HCT116 (cell line): ENCODE measurements at regions not wholly inside any gene's neighbourhood (a gene's known extent, or its start where the extent isn't known, plus 50 kb on each side); places are given as distances from the start of the nearest gene placed in this dataset.

ENCODE experiments used
- ATAC-seq: fragments of 200-7000 bp; cut with Tn5 transposase; 2 replicates; pipeline ENCODE4 v1.9.1; 2020; ENCODE audit warnings: mild to moderate bottlenecking, moderate library complexity
- BruUV-seq: library from RNA; stranded (reverse); fragments of 400-500 nt; replicated peaks from 2 replicates; lab custom pipeline; 2021; lab: Mats Ljungman, UMichigan
- CTCF ChIA-PET: fragments of 300-600 bp; sonication (Branson Sonifier 250); formaldehyde crosslinking; loops from one replicate; lab custom pipeline; 2021; ENCODE audit warnings: antibody characterized with exemption; lab: Charles Lee
- POLR2A ChIA-PET: fragments of 300-600, 350-600 bp; sonication (Branson Sonifier 250); formaldehyde crosslinking; loops from one replicate; lab custom pipeline; 2021; ENCODE audit warnings: antibody characterized with exemption; lab: Charles Lee
- RAD21 ChIA-PET, 2 experiments: fragments of 300-600 bp; sonication (Branson Sonifier 250); formaldehyde crosslinking; loops; one replicate each; lab custom pipeline; 2023; ENCODE audit warnings: low total read pairs in 2 of 2; ENCODE audit not compliant: uncharacterized antibody in 2 of 2, unreplicated experiment in 2 of 2, low non-redundant PET in 1 of 2; lab: Charles Lee
- DNase-seq: peaks from one replicate; pipeline ENCODE4 v3.0.0-alpha.2; 2010; ENCODE audit warnings: low read depth, low spot score
- H2AFZ ChIP-seq: fragments of 200-600 bp; shearing (Covaris generic), sonication (generic); 2 replicates; pipeline ENCODE4 v1.6.1; 2017; ENCODE audit warnings: low read depth, mixed run types, mixed read lengths, antibody characterized with exemption, low read length; ENCODE audit not compliant: poor library complexity, severe bottlenecking
- H3K27ac ChIP-seq: 2 replicates; pipeline ENCODE4 v1.5.1; 2012; ENCODE audit warnings: low read depth, low read length
- H3K27me3 ChIP-seq: fragments of 200-600 bp; sonication (generic); 2 replicates; pipeline ENCODE4 v1.6.1; 2016; ENCODE audit warnings: mixed run types, low read length, mixed read lengths; ENCODE audit not compliant: insufficient read depth
- H3K36me3 ChIP-seq, 2 experiments: fragments of 200-500 bp in 1 of 2; fragments of 200-600 bp in 1 of 2; sonication (Bioruptor generic) in 1 of 2; sonication (generic) in 1 of 2; 2 replicates each; pipeline versions ENCODE4 v1.5.1 to v1.6.1; 2014 to 2016; ENCODE audit warnings: low read length in 2 of 2, inconsistent platforms in 1 of 2, mixed read lengths in 1 of 2, mixed run types in 1 of 2; ENCODE audit not compliant: insufficient read depth in 2 of 2, control insufficient read depth in 1 of 2
- H3K4me1 ChIP-seq, 2 experiments: fragments of 200-600 bp in 1 of 2; sonication (generic) in 1 of 2; 2 replicates each; pipeline versions ENCODE4 v1.5.1 to v1.6.1; 2012 to 2017; ENCODE audit warnings: low read length in 2 of 2, inconsistent platforms in 1 of 2, mild to moderate bottlenecking in 1 of 2, mixed read lengths in 1 of 2, mixed run types in 1 of 2, moderate library complexity in 1 of 2; ENCODE audit not compliant: insufficient read depth in 2 of 2, control insufficient read depth in 1 of 2
- H3K4me2 ChIP-seq: fragments of 200-600 bp; sonication (generic); 2 replicates; pipeline ENCODE4 v1.6.1; 2017; ENCODE audit warnings: mixed run types, low read length, mixed read lengths
- H3K4me3 ChIP-seq, 2 experiments: fragments of 200-600 bp in 1 of 2; sonication (generic) in 1 of 2; replicated peaks in 1 of 2; 2 replicates each; pipeline ENCODE4 v1.5.1; 2011 to 2016; ENCODE audit warnings: low read length in 2 of 2, control low read depth in 1 of 2, low read depth in 1 of 2, mild to moderate bottlenecking in 1 of 2, mixed read lengths in 1 of 2, mixed run types in 1 of 2
- H3K79me2 ChIP-seq: fragments of 200-600 bp; sonication (generic); 2 replicates; pipeline ENCODE4 v1.6.1; 2017; ENCODE audit warnings: mild to moderate bottlenecking, mixed run types, low read length, moderate library complexity, mixed read lengths; ENCODE audit not compliant: insufficient read depth
- H3K9ac ChIP-seq: fragments of 200-600 bp; sonication (generic); 2 replicates; pipeline ENCODE4 v1.6.1; 2016; ENCODE audit warnings: low read length, mixed read lengths
- H3K9me2 ChIP-seq: fragments of 200-600 bp; sonication (generic), shearing (Covaris generic); 2 replicates; pipeline ENCODE4 v1.6.1; 2017; ENCODE audit warnings: mixed run types, mild to moderate bottlenecking, moderate library complexity; ENCODE audit not compliant: insufficient read depth
- H3K9me3 ChIP-seq, 2 experiments: fragments of 200-500 bp in 1 of 2; fragments of 200-600 bp in 1 of 2; sonication (Bioruptor generic) in 1 of 2; sonication (generic) in 1 of 2; 2 replicates each; pipeline ENCODE4 v1.6.1; 2014 to 2017; ENCODE audit warnings: low read length in 2 of 2, mixed read lengths in 2 of 2, inconsistent platforms in 1 of 2, low read depth in 1 of 2, mild to moderate bottlenecking in 1 of 2, mixed run types in 1 of 2, moderate library complexity in 1 of 2; ENCODE audit not compliant: control insufficient read depth in 1 of 2, insufficient read depth in 1 of 2
- H4K20me1 ChIP-seq: fragments of 200-600 bp; sonication (generic), shearing (Covaris generic); 2 replicates; pipeline ENCODE4 v1.6.1; 2017; ENCODE audit warnings: mixed run types, mild to moderate bottlenecking, moderate library complexity; ENCODE audit not compliant: insufficient read depth
- ATF3 ChIP-seq: IDR thresholded peaks from 2 replicates; pipeline ENCODE4 v1.6.1; 2012
- CEBPB ChIP-seq: IDR thresholded peaks from 2 replicates; pipeline ENCODE4 v1.6.1; 2012; ENCODE audit warnings: low read depth
- EZH2 ChIP-seq: fragments of 200-600 bp; sonication (generic); IDR thresholded peaks from 2 replicates; pipeline ENCODE4 v1.6.1; 2017; ENCODE audit warnings: antibody characterized with exemption, mixed run types
- EZH2phosphoT487 ChIP-seq: fragments of 200-600 bp; IDR thresholded peaks from 2 replicates; pipeline ENCODE4 v1.6.1; 2018; ENCODE audit warnings: antibody characterized with exemption, borderline replicate concordance
- FOSL1 ChIP-seq: IDR thresholded peaks from 2 replicates; pipeline ENCODE4 v1.6.1; 2012; ENCODE audit warnings: low read depth
- JUND ChIP-seq: IDR thresholded peaks from 2 replicates; pipeline ENCODE4 v1.6.1; 2012
- MAX ChIP-seq: IDR thresholded peaks from 2 replicates; pipeline ENCODE4 v1.6.1; 2012
- POLR2A ChIP-seq: IDR thresholded peaks from 2 replicates; pipeline ENCODE4 v1.7.0; 2011; ENCODE audit warnings: borderline replicate concordance; ENCODE audit not compliant: insufficient read depth, insufficient read length; ENCODE audit errors: extremely low read depth
- POLR2AphosphoS5 ChIP-seq: IDR thresholded peaks from 2 replicates; pipeline ENCODE4 v1.6.1; 2011; ENCODE audit warnings: mild to moderate bottlenecking, low read depth, low read length, moderate library complexity
- RAD21 ChIP-seq: IDR thresholded peaks from 2 replicates; pipeline ENCODE4 v1.6.1; 2012; ENCODE audit warnings: low read depth, mild to moderate bottlenecking
- SIN3A ChIP-seq: IDR thresholded peaks from 2 replicates; pipeline ENCODE4 v1.6.1; 2012; ENCODE audit warnings: low read depth
- SP1 ChIP-seq: IDR thresholded peaks from 2 replicates; pipeline ENCODE4 v1.6.1; 2012; ENCODE audit warnings: low read depth
- SRF ChIP-seq: IDR thresholded peaks from 2 replicates; pipeline ENCODE4 v1.6.1; 2012; ENCODE audit warnings: low read depth
- TCF7L2 ChIP-seq: IDR thresholded peaks from 2 replicates; pipeline ENCODE4 v1.7.0; 2011; ENCODE audit warnings: borderline replicate concordance, inconsistent platforms; ENCODE audit not compliant: insufficient read depth, insufficient read length; ENCODE audit errors: extremely low read depth
- ZBTB33 ChIP-seq: IDR thresholded peaks from 2 replicates; pipeline ENCODE4 v1.6.1; 2011; ENCODE audit warnings: mild to moderate bottlenecking, low read length, moderate library complexity; ENCODE audit not compliant: insufficient replicate concordance; ENCODE audit errors: extremely low read depth
- intact Hi-C: fragments of 100-400 bp; cut with micrococcal nuclease; formaldehyde crosslinking; loops from 2 replicates; pipeline ENCODE4 v1.10.0; 2022
- TF ChIP-seq, protein P1 (sequence below), 3 experiments: fragments of 200-600 bp in 1 of 3; sonication (generic) in 1 of 3; IDR thresholded peaks in 2 of 3; conservative IDR thresholded peaks in 1 of 3; 2 replicates each; pipeline ENCODE4 v1.5.1; 2012 to 2017; ENCODE audit warnings: low read depth in 2 of 3, low read length in 2 of 3, antibody characterized with exemption in 1 of 3, borderline replicate concordance in 1 of 3, control low read depth in 1 of 3, mild to moderate bottlenecking in 1 of 3, mixed read lengths in 1 of 3, mixed run types in 1 of 3, moderate library complexity in 1 of 3; ENCODE audit not compliant: insufficient read depth in 1 of 3

GRCh38 chr1:23639460-23640095, 52.0 kb upstream of the RPL11 start:
- H3K4me1 ChIP-seq = peaks cover 16 to 25% of the 10 kb centered on the region in 2 experiments
- no peak for ATAC-seq
- no TSS peak for BruUV-seq
- H3K9ac ChIP-seq = no peak overlapping the region
- no peak overlapping the region for H3K4me3 ChIP-seq
- H3K27me3 ChIP-seq = no peaks in the 10 kb centered on the region
- no peaks in the 10 kb centered on the region for H3K36me3 ChIP-seq
- POLR2A ChIA-PET = no interaction called here
- RAD21 ChIA-PET = interaction anchor here in 1 of 2 experiments (3.1 kb wide), 1 partner anchor 94 kb away, joined by 25 read pairs; no protein-coding TSS in a partner anchor
- H3K9me3 ChIP-seq = no peaks in the 10 kb centered on the region
- TF ChIP-seq SP1 = no peak
- no peak for TF ChIP-seq ATF3
- TF ChIP-seq SIN3A = no peak
- TF ChIP-seq POLR2A = no peak
- TF ChIP-seq RAD21 = no peak
- no peak for TF ChIP-seq EZH2phosphoT487
- no peak for TF ChIP-seq CEBPB
- no peak for TF ChIP-seq EZH2
- TF ChIP-seq FOSL1 = no peak
- TF ChIP-seq JUND = no peak
- no peak for TF ChIP-seq MAX
- TF ChIP-seq POLR2AphosphoS5 = no peak
- TF ChIP-seq SRF = no peak
- TF ChIP-seq TCF7L2 = no peak
- TF ChIP-seq ZBTB33 = no peak
- TF ChIP-seq, protein P1, sequence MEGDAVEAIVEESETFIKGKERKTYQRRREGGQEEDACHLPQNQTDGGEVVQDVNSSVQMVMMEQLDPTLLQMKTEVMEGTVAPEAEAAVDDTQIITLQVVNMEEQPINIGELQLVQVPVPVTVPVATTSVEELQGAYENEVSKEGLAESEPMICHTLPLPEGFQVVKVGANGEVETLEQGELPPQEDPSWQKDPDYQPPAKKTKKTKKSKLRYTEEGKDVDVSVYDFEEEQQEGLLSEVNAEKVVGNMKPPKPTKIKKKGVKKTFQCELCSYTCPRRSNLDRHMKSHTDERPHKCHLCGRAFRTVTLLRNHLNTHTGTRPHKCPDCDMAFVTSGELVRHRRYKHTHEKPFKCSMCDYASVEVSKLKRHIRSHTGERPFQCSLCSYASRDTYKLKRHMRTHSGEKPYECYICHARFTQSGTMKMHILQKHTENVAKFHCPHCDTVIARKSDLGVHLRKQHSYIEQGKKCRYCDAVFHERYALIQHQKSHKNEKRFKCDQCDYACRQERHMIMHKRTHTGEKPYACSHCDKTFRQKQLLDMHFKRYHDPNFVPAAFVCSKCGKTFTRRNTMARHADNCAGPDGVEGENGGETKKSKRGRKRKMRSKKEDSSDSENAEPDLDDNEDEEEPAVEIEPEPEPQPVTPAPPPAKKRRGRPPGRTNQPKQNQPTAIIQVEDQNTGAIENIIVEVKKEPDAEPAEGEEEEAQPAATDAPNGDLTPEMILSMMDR (IDR thresholded peaks at IDR 0.05 in 2 of 3, conservative IDR thresholded peaks at IDR 0.05 in 1 of 3; ENCODE audit: borderline replicate concordance in 1 of 3, insufficient read depth in 1 of 3, low read depth in 2 of 3, low read length in 2 of 3) = no peak
- H3K27ac ChIP-seq = no peak overlapping the region
- no peak for DNase-seq
- H4K20me1 ChIP-seq = no peaks in the 10 kb centered on the region
- no peak overlapping the region for H2AFZ ChIP-seq
- H3K9me2 ChIP-seq = no peaks in the 10 kb centered on the region
- intact Hi-C loops = no loop called here
- no peak overlapping the region for H3K4me2 ChIP-seq
- CTCF ChIA-PET = interaction anchor here (1.1 kb wide), 1 partner anchor 94 kb away, joined by 3 read pairs; no protein-coding TSS in a partner anchor
- H3K79me2 ChIP-seq = no peaks in the 10 kb centered on the region
